A549 (cell line): ENCODE measurements at regions not wholly inside any gene's neighbourhood (a gene's known extent, or its start where the extent isn't known, plus 50 kb on each side); places are given as distances from the start of the nearest gene placed in this dataset.

Source experiments
- BHLHE40 ChIP-seq: IDR thresholded peaks from 2 replicates; pipeline ENCODE4 v1.6.1; 2012; ENCODE audit warnings: low read depth, low read length, inconsistent platforms
- CTCF ChIP-seq: fragments of >200 bp; sonication (Bioruptor Twin); formaldehyde crosslinking; IDR thresholded peaks from 3 replicates; pipeline ENCODE4 v1.5.1; 2016
- ELK1 ChIP-seq: fragments of 150-350 bp; IDR thresholded peaks from 2 replicates; pipeline ENCODE4 v1.6.1; 2014; ENCODE audit warnings: low read depth, mild to moderate bottlenecking, low read length
- EP300 ChIP-seq, 2 experiments: fragments of >200 bp; sonication (Bioruptor Twin); formaldehyde crosslinking; IDR thresholded peaks; 2 replicates in 1 of 2; 3 replicates in 1 of 2; pipeline ENCODE4 v1.6.1; 2016 to 2017
- GATA3 ChIP-seq: IDR thresholded peaks from 2 replicates; pipeline ENCODE4 v1.6.1; 2012; ENCODE audit warnings: borderline replicate concordance
- JUNB ChIP-seq: fragments of >200 bp; sonication (Bioruptor Twin); formaldehyde crosslinking; IDR thresholded peaks from 2 replicates; pipeline ENCODE4 v1.6.1; 2016
- KDM1A ChIP-seq: fragments of 200-600 bp; sonication (generic); IDR thresholded peaks from 2 replicates; pipeline ENCODE4 v1.6.1; 2016; ENCODE audit warnings: low read depth, mild to moderate bottlenecking
- POLR2A ChIP-seq: IDR thresholded peaks from 2 replicates; pipeline ENCODE4 v1.6.1; 2012; ENCODE audit warnings: mild to moderate bottlenecking, low read length
- POLR2AphosphoS2 ChIP-seq: conservative IDR thresholded peaks from 2 replicates; pipeline ENCODE4 v1.6.1; 2012; ENCODE audit warnings: low read length, improper control_type of control experiment, inconsistent platforms
- USF2 ChIP-seq: fragments of 450-650 bp; IDR thresholded peaks from 2 replicates; pipeline ENCODE4 v1.6.1; 2014; ENCODE audit warnings: antibody characterized with exemption

GRCh38 chr1:11364170-11364569 is 91.2 kb downstream of the UBIAD1 start:
- no peak for TF ChIP-seq POLR2A
- no peak for TF ChIP-seq ELK1
- no peak for TF ChIP-seq GATA3
- peak; percentile 27 for TF ChIP-seq CTCF
- TF ChIP-seq JUNB = no peak
- TF ChIP-seq EP300 (IDR thresholded peaks at IDR 0.05) = no peak
- no peak for TF ChIP-seq USF2
- no peak for TF ChIP-seq KDM1A
- no peak for TF ChIP-seq BHLHE40
- no peak for TF ChIP-seq POLR2AphosphoS2
